Ectodermal cell (in vitro differentiated cells): ENCODE measurements at regions not wholly inside any gene's neighbourhood (a gene's known extent, or its start where the extent isn't known, plus 50 kb on each side); places are given as distances from the start of the nearest gene placed in this dataset.

Experiments used
- H3K27ac ChIP-seq: 2 replicates; pipeline ENCODE4 v1.7.0; 2013; ENCODE audit warnings: mild to moderate bottlenecking, low read depth, low read length; ENCODE audit not compliant: insufficient read depth, poor library complexity, severe bottlenecking
- H3K27me3 ChIP-seq: 2 replicates; pipeline ENCODE4 v1.7.0; 2013; ENCODE audit warnings: mild to moderate bottlenecking, low read length; ENCODE audit not compliant: insufficient read depth, control insufficient read depth, poor library complexity, severe bottlenecking
- H3K36me3 ChIP-seq: one replicate; pipeline ENCODE4 v1.7.0; 2013; ENCODE audit warnings: low read length; ENCODE audit not compliant: control insufficient read depth, insufficient read depth
- H3K4me1 ChIP-seq: one replicate; pipeline ENCODE4 v1.7.0; 2013; ENCODE audit warnings: low read length; ENCODE audit not compliant: control insufficient read depth, insufficient read depth
- H3K4me3 ChIP-seq: 2 replicates; pipeline ENCODE4 v1.7.0; 2013; ENCODE audit warnings: low read depth, low read length, control low read depth; ENCODE audit not compliant: insufficient read depth
- H3K9me3 ChIP-seq: 2 replicates; pipeline ENCODE4 v1.7.0; 2013; ENCODE audit warnings: mild to moderate bottlenecking, low read length, moderate library complexity; ENCODE audit not compliant: control insufficient read depth
- WGBS, 2 experiments: methylation state at CpG; one replicate each; pipeline ENCODE4 v1.1.7; 2013; ENCODE audit warnings: missing lambda C conversion rate in 2 of 2; 5-methylcytosine and 5-hydroxymethylcytosine counted together

- Histone ChIP-seq H3K4me1 (no peaks in the 10 kb centered on the region), H3K27ac (no peak overlapping the region), H3K36me3 (no peaks in the 10 kb centered on the region), H3K9me3 (no peaks in the 10 kb centered on the region), H3K27me3 (no peaks in the 10 kb centered on the region), H3K4me3 (no peak overlapping the region)
- 83 to 84% methylated on average over 23 of the region's 23 CpGs for WGBS, 2 experiments
Measured at GRCh38 chr15:77695961-77696582, 63.4 kb upstream of the LINGO1 start.

GRCh38 chr15:77695548-77695947 is 62.8 kb upstream of the LINGO1 start:
- H3K27me3 ChIP-seq: no peaks in the 10 kb centered on the region

DNA sequence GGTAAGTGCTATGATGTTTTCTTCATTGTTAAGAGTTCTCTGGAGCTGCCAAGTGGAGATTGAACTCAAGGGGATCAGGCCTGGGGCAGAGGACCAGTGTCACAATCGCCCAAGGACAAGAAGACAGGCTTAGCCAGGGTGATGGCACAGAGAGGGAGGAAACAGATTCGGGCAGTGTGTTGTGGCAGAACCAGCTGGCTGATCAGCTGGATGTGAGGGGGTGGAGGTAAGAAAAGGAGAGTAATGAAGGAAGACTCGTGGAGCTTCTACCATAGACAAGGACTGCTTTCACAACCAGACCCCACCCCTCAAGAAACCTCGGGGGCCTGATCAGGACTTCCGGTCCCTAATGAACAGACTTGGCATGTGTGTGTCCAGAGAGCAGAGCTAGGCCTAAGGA is 60.9 kb upstream of the LINGO1 start:
- WGBS, 2 experiments: 88 to 93% methylated on average over 4 to 5 of the region's 5 CpGs
- no peaks in the 10 kb centered on the region for H3K27me3 ChIP-seq
- H3K4me1 ChIP-seq: peaks cover under 1% of the 10 kb centered on the region
- no peaks in the 10 kb centered on the region for H3K9me3 ChIP-seq
- H3K36me3 ChIP-seq: no peaks in the 10 kb centered on the region
- H3K27ac ChIP-seq: no peak overlapping the region
- H3K4me3 ChIP-seq: no peak overlapping the region

More at GRCh38 chr15:77695548-77695947, 62.8 kb upstream of the LINGO1 start:
- WGBS, 2 experiments: 78 to 83% methylated on average over 6 of the region's 6 CpGs
- no peak overlapping the region for H3K27ac ChIP-seq
- H3K36me3 ChIP-seq: no peaks in the 10 kb centered on the region
- H3K9me3 ChIP-seq: no peaks in the 10 kb centered on the region
- no peaks in the 10 kb centered on the region for H3K4me1 ChIP-seq
- no peak overlapping the region for H3K4me3 ChIP-seq

- H3K9me3 ChIP-seq: no peaks in the 10 kb centered on the region
- WGBS, 2 experiments: 75 to 77% methylated on average over 11 of the region's 11 CpGs
- no peaks in the 10 kb centered on the region for H3K27me3 ChIP-seq
- H3K27ac ChIP-seq: no peak overlapping the region
- H3K4me1 ChIP-seq: peaks cover 10% of the 10 kb centered on the region
- H3K36me3 ChIP-seq: no peaks in the 10 kb centered on the region
- H3K4me3 ChIP-seq: no peak overlapping the region
Measured at GRCh38 chr15:77692614-77693013, 59.9 kb upstream of the LINGO1 start.

DNA sequence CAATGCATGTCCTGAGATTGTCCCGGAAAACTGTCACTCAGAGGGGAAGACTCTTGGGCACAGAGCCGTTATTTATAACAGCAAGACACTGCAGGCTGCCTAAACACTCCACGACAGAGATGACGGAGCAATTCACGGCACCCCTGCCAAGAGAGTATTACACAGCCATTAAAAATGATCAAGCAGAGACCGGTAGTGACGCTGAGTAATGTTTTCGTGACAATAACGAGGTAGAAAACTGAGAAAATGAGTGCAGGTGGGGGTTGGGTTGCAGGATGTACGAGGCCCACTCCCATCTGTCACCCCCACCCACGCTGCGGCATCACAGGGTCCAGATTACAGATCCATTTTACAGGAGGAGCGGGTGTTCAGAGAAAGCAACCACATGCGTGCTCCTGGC is 58.9 kb upstream of the LINGO1 start:
- H3K9me3 ChIP-seq: no peaks in the 10 kb centered on the region
- H3K4me1 ChIP-seq: peaks cover 10% of the 10 kb centered on the region
- H3K36me3 ChIP-seq: no peaks in the 10 kb centered on the region
- no peak overlapping the region for H3K27ac ChIP-seq
- H3K4me3 ChIP-seq: no peak overlapping the region
- WGBS, 2 experiments: 92 to 93% methylated on average over 14 of the region's 14 CpGs
- no peaks in the 10 kb centered on the region for H3K27me3 ChIP-seq

- no peak overlapping the region for H3K27ac ChIP-seq
- H3K9me3 ChIP-seq: no peaks in the 10 kb centered on the region
- peaks cover 10% of the 10 kb centered on the region for H3K4me1 ChIP-seq
- H3K4me3 ChIP-seq: no peak overlapping the region
- H3K36me3 ChIP-seq: no peaks in the 10 kb centered on the region
- H3K27me3 ChIP-seq: no peaks in the 10 kb centered on the region
- 91 to 95% methylated on average over 3 to 4 of the region's 4 CpGs for WGBS, 2 experiments
Measured at GRCh38 chr15:77689821-77690220, 57.1 kb upstream of the LINGO1 start.

- Histone ChIP-seq H3K9me3 (no peaks in the 10 kb centered on the region), H3K36me3 (no peaks in the 10 kb centered on the region), H3K4me1 (peaks cover 14% of the 10 kb centered on the region), H3K4me3 (no peak overlapping the region), H3K27me3 (no peaks in the 10 kb centered on the region), H3K27ac (no peak overlapping the region)
- WGBS, 2 experiments: 84 to 89% methylated on average over 2 of the region's 2 CpGs
Measured at GRCh38 chr15:77688693-77689092, 56.0 kb upstream of the LINGO1 start.

GRCh38 chr15:77688266-77688665 is 55.6 kb upstream of the LINGO1 start:
- WGBS, 2 experiments: 78 to 80% methylated on average over 7 to 8 of the region's 8 CpGs
- no peaks in the 10 kb centered on the region for H3K9me3 ChIP-seq
- no peaks in the 10 kb centered on the region for H3K36me3 ChIP-seq
- no peak overlapping the region for H3K4me3 ChIP-seq
- H3K27ac ChIP-seq: no peak overlapping the region
- H3K4me1 ChIP-seq: peaks cover 14% of the 10 kb centered on the region
- H3K27me3 ChIP-seq: no peaks in the 10 kb centered on the region

DNA sequence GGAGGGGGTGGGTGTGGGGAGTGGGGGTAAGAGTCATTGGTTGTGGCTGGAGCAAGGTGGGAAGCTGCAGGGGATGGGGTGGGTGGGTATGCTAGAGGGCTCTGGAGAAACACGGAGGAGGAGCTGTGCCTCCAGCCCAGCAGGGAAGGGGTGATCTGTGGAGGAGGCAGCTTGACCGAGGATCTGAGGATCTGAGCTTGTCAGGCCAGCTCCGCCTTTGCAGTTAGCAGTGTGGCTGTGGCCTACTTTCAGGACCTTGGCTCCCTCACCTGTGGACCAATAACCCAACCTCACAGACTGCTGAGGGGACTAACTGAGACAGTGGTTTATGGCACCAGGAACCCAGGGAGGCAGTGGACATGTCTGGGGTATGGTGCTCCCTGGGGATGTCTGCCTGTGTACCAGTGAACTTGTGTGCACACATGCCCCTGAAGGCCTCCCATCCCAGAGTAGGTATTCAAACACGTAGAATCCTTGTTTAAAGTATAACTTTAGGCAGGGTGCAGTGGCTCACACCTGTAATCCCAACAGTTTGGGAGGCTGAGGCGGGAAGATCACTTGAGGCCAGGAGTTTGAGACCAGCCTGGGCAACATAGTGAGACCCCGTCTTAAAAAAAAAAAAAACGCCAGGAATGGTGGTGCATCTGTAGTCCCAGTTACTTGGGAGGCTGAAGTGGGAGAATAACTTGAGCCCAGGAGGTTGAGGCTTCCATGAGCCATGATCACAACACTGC is 52.5 kb upstream of the LINGO1 start:
- no peaks in the 10 kb centered on the region for H3K27me3 ChIP-seq
- no peak overlapping the region for H3K4me3 ChIP-seq

DNA sequence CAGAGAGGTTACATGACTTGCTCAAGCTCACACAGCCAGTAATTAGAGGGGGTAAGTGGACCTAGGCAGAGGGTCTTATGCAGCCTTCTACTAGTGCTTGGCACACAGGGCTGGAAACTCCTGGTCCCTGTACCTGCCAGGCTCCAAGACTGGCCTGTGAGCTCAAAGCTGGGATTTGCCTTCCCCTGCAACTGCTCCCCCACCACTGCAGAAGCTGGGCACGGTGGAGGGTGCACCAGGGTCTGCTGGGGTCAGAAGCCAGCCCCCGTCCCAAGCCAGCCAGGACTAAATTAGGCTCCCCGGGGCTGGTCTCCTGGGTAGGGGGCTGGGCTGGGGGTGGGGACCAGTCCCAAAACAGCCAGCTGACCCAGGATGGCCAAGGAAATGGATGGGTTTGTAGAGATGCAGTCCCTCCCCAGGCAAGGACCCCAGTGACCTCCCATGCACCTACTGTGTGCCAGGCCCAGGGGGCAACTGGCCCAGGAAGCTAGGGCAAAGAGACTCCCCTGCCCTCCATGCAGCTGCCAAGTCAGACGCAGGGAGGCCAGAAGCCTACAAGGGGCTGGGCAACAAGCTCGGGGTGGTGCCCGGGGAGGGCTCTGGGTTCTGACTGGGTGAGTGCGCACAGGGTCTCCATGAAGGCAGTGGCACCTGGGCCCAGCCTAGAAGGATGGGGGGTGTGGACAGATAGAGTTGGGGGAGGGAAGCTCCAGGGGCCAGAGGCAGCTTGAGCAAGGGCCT is 51.8 kb upstream of the LINGO1 start:
- Histone ChIP-seq H3K4me1 (peaks cover 14% of the 10 kb centered on the region), H3K27ac (no peak overlapping the region), H3K4me3 (no peak overlapping the region), H3K9me3 (no peaks in the 10 kb centered on the region), H3K36me3 (no peaks in the 10 kb centered on the region), H3K27me3 (no peaks in the 10 kb centered on the region)
- WGBS, 2 experiments: 85 to 87% methylated on average over 7 of the region's 7 CpGs

More for the DNA sequence above, 52.5 kb upstream of the LINGO1 start:
- Histone ChIP-seq H3K27ac (no peak overlapping the region), H3K9me3 (no peaks in the 10 kb centered on the region), H3K4me1 (peaks cover 14% of the 10 kb centered on the region), H3K36me3 (no peaks in the 10 kb centered on the region)
- 75 to 77% methylated on average over 7 of the region's 7 CpGs for WGBS, 2 experiments
